NCI-H69 (cell line): ENCODE measurements at regions not wholly inside any gene's neighbourhood (a gene's known extent, or its start where the extent isn't known, plus 50 kb on each side); places are given as distances from the start of the nearest gene placed in this dataset.

Experiments
- DNase-seq: peaks from one replicate; lab custom pipeline; 2025; lab: John Stamatoyannopoulos, UW

DNA sequence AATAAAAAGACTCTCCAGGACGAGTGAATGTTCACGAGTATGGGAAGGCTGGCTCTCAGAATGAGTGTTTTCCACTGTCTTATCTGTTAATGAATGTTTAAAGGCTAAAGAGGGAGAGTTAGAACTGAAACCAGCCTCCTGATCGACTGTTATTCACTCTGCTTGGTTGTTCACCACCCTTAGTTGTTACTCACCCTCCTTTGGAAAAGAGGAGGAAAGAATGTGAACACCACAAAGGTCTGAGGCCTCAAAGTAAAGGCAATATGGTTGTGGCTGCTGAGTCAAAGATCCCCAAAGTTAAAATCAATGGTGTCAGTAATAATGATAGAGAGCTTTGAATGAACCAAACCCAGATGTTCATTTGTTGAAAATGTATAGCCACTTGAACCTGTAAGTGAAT is 1793.2 kb upstream of the PCDH20 start:
- DNase-seq, result no peak

DNA sequence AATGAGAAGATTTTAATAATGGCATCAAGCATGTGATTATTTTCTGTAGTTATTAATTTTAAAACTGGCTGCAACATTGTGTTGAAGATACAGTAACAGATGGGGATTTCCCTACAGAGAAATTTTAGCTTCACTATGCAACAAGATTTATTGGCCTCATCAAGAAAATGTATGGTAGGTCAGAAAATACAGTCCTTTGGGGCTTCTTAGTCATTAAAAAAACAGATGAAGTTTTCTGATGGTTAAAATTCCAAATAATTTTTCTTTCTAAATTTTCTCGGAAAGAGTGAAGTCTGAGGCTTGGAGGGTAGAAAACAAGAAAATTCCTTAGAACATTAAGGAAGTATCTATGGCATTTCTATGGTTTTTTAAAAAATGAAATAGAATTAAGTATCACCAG is 1790.8 kb upstream of the PCDH20 start:
- DNase-seq, result peak; percentile 8

DNA sequence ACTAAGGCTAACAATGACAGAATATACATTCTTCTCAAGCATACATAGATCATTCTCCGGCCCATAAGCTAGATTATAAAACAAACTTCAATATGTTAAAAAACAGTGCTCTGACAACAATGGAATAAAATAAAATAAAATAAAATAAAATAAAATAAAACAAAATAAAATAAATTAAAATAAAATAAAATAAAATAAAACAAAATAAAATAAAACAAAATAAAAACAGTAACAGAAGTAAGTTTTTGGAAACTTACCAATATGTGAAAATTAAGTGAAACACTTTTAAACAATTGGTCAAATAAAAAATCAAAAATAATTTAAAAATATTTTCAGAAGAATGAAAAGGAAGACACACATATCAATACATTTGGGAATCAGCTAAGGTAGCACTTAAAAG is 1785.8 kb upstream of the PCDH20 start:
- no peak for DNase-seq

DNA sequence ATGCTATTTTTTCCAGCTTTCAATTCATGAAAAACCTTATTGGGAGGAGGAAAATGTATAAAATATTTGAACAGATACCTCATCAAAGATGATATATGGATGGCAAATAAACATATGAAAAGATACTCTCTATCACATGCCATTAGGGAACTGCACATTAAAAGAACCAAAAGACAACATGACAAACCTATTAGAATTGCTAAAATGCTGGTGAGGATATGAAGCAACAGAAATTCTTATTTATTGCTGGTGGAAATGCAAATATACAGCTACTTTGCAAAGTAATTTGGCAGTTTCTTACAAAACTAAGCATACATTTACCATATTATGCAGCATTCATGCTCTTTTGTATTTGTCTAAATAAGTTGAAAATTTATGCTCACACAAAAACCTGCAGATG is 1783.9 kb upstream of the PCDH20 start:
- DNase-seq, result no peak

DNA sequence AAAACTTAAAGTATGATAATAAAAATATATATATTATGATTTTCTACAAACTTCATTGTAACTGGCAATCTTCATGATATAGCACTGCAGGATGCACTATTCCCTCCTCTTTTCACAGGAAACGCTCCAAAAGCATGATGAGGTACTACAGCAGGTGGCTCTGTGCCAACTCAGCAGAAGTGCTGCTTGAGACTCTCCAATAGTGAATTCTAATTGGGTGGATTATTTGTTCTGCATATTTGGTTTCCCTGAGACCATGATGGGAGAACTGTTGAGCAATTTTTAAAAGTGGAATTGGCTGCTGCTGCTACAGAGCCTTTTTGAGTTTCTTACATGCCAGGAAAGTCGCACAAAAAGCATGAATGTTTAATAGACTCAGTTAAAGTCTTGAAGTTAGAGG is 1782.4 kb upstream of the PCDH20 start:
- peak; percentile 86 for DNase-seq

DNA sequence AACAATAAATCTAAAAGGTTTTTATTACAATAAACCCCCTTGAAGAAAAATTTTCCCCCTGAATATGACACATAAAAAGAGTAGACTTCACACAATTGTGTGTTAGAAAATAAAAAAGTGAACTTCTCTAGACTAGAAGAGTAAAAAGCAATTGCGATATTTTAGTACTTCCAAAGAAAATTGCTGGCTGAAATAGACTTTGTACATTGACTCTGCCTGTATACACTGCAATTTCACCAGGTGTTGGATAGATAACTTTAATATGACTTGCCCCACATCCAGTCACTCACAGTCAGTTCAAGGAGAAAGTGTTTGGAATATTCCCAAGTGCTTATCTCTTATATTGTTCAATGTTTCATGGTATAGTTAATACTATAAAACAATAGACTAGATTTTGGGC is 1780.1 kb upstream of the PCDH20 start:
- DNase-seq, result no peak

DNA sequence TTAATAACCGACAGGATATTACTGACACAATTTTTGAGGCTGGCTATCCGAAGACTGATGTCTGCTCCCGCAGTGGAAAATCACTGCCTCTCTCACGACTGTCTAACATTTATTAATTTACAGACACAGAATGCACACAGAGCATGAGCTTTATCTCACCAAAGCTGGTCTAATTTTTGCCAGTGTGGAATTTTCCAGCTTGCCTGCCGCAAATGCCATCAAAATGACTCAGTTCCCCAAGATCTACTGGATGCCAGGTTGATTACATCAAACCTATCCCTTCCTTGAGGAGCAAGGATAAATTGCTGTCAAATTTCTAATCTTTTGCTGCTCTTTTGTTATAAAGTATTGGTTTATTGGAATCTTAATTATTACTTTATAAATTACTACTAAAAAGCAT is 1775.1 kb upstream of the PCDH20 start:
- DNase-seq, result no peak

DNA sequence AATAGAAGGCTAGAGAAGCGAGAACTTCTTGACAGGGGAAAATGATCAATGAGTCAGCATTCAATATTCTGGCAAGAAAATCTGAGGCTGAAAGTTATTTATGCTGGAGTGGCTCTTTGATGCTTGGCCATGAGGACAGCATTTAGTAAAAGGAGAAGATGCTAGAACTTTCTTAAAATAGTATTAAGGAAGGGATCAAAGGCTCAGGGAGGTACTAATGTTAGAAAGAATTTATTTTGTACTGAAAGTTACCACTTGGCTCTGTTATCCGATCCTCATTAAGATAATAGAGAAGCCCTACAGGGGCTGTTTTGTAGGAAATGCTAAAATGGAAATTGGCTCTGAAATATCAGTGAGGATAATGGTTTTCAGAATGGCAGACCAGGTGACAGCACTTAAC is 1774.6 kb upstream of the PCDH20 start:
- DNase-seq, result peak; percentile 26

DNA sequence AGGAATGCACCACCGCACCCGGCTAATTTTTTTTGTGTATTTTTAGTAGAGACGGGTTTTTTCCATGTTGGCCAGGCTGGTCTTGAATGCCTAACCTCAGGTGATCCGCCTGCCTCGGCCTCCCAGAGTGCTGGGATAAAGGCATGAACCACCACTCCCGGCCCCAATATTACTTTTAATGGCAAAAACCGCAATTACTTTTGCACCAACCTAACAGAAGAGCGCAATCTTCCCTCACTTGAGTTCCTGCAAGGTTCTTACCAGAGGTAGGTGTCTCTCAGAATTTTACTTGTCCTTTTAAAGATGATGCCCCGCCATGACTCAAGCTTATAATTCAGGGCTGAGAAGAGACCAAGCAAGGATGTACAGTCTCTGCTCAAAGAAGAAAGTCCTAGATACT is 1774.1 kb upstream of the PCDH20 start:
- DNase-seq, result no peak

DNA sequence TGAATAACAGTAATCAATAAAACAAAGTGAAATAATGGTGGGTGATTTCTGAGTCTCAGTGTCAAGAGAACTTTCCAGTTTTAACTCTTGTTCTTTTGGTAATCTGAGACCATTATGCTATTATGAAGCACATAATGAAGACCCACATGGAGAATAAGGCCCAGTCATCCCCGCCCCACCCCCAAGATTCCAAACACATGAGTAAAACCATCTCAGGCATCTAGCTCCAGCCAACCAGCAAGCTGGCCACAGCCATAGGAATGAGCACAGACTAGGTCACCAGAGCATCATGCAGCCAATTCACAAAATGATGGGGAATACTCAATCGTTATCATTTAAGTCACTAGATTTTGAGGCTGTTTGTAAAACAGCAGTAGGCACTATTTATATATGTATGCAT is 1769.0 kb upstream of the PCDH20 start:
- DNase-seq, result peak; percentile 7

DNA sequence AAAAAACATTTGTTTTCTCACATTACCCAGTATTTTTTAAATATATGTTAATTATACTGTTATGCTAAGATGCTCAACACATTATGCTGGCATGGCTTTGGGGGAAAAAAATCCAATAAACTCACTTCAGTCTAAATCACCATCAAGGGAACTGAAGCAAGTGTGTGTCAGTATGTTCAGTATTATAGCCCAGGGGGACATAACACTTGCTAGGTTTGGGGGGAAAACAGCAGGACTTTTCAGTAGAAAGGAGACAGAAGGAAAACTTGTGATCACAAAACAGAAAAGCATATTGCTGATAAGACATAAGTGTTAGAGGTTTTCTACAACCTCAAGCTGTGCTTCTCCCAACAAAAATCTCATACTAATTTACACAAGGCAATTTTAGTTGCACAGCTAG is 1759.9 kb upstream of the PCDH20 start:
- no peak for DNase-seq

DNA sequence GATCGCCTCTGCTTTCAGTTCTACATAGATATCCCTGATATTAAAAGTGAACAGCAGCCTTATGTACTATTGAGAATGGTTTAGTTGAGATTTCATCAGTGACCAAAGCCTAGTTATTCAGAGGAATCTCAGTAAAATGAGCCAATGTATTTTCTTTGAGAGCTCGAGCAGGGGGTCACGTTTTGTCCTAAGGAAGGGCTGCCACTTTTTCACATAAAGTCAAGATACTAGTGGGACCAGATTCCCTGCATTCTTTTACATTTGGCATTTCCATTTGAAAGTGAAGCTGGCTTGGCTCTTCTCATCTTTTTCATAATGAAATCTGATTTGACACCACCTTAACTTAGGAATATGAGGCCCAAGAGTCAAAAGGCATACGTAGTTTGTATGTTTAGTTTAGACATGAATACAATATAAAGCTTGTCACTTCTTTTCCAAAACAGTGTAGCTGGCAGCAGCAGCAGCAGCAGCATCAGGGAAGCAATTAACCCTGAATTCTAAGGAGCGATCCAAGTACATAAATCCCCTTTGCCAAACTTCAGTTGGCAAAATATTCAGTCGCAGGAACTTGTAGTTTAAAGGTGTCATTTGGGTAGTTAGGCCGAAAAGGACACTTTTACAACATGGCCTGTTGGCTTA is 1752.2 kb upstream of the PCDH20 start:
- no peak for DNase-seq

DNA sequence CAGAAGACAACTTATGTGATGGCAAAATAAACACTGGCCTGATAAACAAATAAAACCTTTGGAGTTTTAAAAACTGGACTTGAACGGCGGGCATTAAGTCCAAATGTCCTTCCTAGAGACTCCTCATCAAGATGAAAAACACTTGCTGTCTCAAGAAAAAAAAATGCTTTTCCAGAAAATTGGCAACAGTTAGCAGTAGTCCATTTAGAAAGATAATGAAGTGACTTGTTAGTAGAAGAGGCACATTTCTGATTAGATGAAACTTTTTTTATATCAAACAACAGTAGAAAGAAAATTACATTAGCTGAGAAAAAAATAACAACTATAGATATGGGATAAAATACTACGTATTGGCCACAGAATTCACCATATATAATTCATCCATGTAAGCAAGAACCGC is 1750.7 kb upstream of the PCDH20 start:
- DNase-seq, result no peak

DNA sequence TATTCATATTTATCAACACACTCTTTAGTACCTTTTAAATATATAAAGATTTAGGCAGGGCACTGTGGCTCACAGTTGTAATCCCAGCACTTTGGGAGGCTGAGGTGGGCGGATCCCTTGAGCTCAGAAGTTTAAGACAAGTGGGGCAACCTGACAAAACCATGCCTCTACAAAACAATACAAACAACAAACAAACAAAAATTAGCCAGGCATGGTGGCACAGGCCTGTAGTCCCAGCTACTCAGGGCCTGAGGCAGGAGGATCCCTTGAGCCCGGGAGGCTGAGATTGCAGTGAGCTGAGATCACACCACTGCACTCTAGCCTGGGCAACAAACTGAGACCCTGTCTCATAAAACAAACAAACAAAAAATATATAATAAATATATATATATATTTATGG is 1748.3 kb upstream of the PCDH20 start:
- no peak for DNase-seq

DNA sequence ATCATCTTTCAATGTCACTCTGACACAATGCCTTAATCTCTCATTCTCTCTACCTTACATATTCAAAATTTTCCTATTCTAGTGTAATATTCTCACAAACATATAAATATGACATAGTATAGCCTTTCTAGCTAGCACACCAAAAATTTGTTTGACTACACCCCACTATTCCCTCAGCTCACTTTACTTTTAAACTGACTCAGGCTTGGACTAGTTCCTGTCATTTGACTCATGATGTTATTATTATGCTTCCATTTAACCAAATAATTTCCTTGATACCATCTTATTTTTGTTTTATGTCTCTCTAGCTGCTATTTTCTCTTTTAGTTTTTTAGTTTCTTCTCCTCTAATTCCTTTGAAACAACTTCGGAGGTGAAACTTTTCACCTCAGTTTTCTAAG is 1745.6 kb upstream of the PCDH20 start:
- DNase-seq, result no peak

DNA sequence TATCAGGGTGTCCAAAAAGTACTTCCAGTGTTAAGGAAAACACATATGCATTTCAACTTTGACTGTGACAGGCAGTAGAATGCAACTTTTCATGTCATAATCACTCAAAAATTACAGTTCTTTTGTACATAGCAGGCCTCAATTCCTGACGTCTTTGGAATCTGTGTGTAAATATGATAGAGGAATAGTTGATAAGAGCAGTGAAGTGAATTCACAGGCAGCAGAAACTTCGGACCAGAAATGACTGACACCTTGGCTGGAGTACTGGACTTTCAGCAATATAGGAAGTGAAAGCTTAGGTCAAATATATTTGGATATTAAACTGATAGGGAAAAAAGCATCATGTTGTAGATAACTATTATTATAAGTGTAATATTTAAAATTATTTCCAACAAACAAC is 1741.2 kb upstream of the PCDH20 start:
- DNase-seq, result no peak

DNA sequence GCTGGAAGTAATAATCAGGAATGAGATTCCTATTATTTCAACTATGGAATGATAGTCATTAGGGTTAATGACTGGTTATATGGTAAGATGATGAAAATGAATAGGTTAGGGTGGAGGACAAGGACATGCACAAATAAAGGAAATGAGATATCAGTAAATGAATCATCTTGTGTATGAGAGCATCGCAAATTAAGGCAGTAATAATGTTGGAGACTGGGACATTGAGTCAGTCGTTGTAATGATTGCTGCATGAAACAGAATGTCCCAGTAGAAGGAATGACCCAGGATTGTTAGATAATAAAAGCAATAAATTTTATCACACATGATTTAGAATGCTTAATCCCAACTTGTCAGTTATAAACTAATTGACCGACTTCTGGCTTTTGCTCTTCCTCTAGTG is 1733.7 kb upstream of the PCDH20 start:
- peak; percentile 23 for DNase-seq

DNA sequence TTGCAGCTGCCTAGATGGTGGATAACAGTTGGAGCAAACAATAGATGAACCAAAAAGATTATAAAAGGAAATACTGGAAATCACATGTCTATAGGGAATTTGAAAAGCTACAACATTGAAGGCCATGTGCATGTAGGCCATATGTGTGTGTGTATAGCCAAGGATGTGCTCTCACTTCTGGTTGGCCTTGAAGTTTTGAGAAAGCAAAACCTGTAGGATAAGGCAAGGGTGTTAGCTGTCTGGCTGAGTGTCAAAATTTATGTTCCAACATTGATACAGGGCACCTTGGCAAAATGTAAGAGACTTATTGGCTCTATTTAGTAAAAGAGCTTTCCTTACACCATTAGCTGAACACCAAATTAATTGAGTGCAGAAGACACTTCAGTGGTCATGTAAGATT is 1723.6 kb upstream of the PCDH20 start:
- DNase-seq, result no peak

DNA sequence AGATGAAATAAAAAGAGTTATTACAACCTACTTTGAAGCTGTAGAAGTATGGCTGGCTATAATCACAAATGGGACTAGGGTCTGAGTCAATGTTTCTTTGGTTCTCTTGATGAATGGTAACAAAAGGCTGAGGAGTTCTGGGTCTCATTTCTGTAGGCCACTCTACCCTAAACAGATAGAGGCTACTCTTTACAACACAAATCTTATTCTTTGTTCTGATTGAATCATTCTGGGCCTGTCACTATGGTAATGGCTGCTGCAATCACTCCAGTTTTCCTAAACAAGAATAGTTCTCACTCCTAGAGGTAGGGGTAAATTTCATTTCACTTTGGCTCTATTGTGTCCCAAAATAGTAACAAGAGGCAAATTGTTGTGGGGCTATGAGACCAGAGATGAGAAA is 1714.3 kb upstream of the PCDH20 start:
- no peak for DNase-seq

DNA sequence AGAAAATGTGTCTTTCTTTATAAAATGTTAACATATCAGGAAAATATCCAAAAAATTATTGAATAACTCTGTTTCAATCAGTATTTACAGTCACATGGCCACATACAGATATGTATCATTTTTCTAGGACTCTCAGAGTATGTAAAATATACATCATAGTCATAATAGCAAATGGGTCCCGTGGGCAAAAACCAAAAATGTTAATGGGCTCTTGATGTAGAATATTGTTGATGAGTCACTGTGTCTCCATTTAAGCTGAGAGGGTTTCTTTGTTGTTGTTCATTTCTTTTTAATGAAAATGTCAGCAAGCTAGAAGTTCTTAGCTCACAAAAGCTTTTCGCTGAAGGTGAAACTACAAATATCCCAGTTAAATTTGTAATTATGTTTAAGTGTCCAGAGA is 1713.1 kb upstream of the PCDH20 start:
- peak; percentile 14 for DNase-seq

DNA sequence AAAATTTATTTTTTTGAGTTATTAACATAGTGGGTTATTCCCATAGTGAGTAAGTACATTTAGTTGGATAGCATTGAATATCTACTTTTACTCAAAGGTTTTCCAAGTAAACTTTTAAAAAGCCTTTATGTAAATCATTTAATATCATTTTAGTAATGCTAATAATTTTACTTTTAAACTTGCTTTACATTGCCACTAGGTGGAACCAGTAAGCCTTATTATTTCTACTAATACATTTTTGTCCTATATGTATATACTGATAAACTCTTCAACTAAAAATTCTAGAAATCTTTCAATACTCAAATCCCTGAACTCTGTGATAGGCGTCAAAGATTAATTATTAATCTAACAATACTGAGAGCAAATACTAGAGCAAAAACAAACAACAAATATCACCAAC is 1709.2 kb upstream of the PCDH20 start:
- peak; percentile 47 for DNase-seq

DNA sequence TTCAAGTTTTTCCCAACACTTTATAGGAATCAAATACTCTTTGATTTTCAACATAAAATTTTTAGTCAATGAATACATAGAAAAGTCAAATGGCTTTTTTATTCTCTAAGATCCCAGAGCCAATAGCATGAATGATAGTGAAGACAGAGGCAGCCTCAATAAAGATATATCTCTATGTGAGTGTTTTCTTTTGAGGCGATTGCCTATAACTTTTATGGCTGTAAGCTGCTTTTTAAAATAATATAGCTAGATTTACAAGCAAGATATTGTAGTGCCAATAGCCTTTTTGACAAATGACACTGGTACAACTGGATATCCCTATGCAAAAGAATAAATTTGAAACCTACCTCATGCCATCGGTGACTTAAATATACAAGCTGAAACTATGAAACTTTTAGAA is 1705.2 kb upstream of the PCDH20 start:
- DNase-seq, result no peak

DNA sequence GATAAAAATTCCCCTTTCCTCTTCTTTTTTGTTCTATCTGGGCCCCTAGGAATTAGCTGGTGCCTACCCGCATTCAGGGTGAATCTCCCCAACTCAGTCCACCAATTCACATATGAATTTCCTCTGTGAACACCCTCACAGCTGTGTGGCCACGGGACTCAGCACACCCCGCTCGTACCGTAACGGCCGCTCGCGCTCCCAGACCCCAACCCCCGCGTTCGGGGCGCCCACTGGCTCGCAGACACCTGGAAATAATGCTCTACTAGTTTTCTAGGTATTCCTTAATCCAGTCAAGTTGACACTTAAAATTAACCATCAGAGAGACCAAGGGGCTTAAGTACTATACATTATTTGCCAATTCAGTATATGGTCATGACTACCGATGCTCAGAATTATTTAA is 1702.1 kb upstream of the PCDH20 start:
- DNase-seq, result no peak

DNA sequence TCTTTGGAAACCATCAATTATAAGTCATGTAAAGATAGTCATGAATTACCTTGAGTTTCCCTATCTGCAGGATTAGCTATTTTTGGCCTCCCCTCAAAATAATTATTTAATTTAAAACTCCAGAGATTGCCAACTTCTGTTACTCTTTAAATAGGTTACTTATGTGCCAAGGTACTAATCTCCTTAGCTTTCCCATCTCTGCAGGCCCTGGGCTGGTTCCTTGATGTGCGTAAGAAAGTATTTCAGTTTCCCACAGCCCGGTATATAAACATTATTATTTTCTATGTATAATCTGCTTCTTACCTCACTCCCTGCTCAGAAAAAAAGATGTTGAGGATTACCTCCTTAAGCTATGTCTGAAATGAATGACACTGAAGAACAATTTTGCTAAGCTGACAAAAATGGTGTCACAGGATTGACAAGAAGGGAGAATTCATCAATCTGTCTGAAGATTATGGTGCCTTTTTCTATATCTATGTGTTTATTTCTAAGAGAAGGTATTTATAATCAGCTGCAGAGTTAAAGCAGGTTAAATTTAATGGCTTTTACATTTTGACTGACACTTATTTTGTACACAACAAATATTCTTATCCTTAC is 1697.2 kb upstream of the PCDH20 start:
- no peak for DNase-seq
